ENCODE measurements at regions not wholly inside any gene's neighbourhood (a gene's known extent, or its start where the extent isn't known, plus 50 kb on each side); places are given as distances from the start of the nearest gene placed in this dataset.

GRCh38 chr4:123507376-123507775 lies 110.8 kb downstream of the SPRY1 start:
- H3K4me3 ChIP-seq (ENCODE audit: low read length), result no peak overlapping the region
- TF ChIP-seq, protein P1, sequence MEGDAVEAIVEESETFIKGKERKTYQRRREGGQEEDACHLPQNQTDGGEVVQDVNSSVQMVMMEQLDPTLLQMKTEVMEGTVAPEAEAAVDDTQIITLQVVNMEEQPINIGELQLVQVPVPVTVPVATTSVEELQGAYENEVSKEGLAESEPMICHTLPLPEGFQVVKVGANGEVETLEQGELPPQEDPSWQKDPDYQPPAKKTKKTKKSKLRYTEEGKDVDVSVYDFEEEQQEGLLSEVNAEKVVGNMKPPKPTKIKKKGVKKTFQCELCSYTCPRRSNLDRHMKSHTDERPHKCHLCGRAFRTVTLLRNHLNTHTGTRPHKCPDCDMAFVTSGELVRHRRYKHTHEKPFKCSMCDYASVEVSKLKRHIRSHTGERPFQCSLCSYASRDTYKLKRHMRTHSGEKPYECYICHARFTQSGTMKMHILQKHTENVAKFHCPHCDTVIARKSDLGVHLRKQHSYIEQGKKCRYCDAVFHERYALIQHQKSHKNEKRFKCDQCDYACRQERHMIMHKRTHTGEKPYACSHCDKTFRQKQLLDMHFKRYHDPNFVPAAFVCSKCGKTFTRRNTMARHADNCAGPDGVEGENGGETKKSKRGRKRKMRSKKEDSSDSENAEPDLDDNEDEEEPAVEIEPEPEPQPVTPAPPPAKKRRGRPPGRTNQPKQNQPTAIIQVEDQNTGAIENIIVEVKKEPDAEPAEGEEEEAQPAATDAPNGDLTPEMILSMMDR (conservative IDR thresholded peaks at IDR 0.05; ENCODE audit: low read length), result no peak
- no peak for DNase-seq (ENCODE audit: low read depth)

GRCh38 chr4:123510221-123510620 lies 113.6 kb downstream of the SPRY1 start:
- no peak overlapping the region for H3K4me3 ChIP-seq (ENCODE audit: low read length)
- TF ChIP-seq, protein P1 (conservative IDR thresholded peaks at IDR 0.05; ENCODE audit: low read length), result no peak
- no peak for DNase-seq (ENCODE audit: low read depth)

- TF ChIP-seq, protein P1 (conservative IDR thresholded peaks at IDR 0.05; ENCODE audit: low read length), result no peak
These were observed 114.1 kb downstream of the SPRY1 start for GRCh38 chr4:123510659-123511058.

DNA sequence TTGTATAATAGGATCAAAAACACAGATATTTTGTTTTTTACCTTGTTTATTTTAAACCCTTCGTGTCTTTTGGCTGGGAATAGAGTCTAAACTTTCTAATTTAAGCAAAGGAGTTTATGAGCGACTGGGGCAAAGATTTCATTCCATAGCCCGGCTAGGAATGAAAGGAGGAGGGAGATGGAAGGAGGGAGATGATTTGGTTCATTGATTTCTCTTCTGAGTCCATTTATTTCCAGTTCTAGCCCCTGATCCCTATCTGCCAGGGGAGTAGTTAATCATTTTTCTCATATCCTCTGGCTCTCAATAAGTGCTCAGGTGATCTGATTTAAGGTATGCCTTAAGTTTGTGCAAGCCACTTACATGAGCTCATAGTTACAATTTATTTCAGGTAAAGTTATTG lies 120.0 kb downstream of the SPRY1 start:
- no peak for DNase-seq (ENCODE audit: low read depth)
- no peak overlapping the region for H3K4me3 ChIP-seq (ENCODE audit: low read length)
- TF ChIP-seq, protein P1 (conservative IDR thresholded peaks at IDR 0.05; ENCODE audit: low read length), result no peak

More at GRCh38 chr4:123510659-123511058, 114.1 kb downstream of the SPRY1 start:
- DNase-seq (ENCODE audit: low read depth), result no peak
- no peak overlapping the region for H3K4me3 ChIP-seq (ENCODE audit: low read length)

GRCh38 chr4:123517176-123517575 lies 120.6 kb downstream of the SPRY1 start:
- no peak for DNase-seq (ENCODE audit: low read depth)
- TF ChIP-seq, protein P1 (conservative IDR thresholded peaks at IDR 0.05; ENCODE audit: low read length), result no peak
- no peak overlapping the region for H3K4me3 ChIP-seq (ENCODE audit: low read length)

- no peak for DNase-seq (ENCODE audit: low read depth)
- no peak overlapping the region for H3K4me3 ChIP-seq (ENCODE audit: low read length)
- TF ChIP-seq, protein P1 (conservative IDR thresholded peaks at IDR 0.05; ENCODE audit: low read length), result no peak
These were observed 121.4 kb downstream of the SPRY1 start for GRCh38 chr4:123517971-123518370.

GRCh38 chr4:123520325-123520724 lies 123.7 kb downstream of the SPRY1 start:
- no peak overlapping the region for H3K4me3 ChIP-seq (ENCODE audit: low read length)
- no peak for DNase-seq (ENCODE audit: low read depth)
- TF ChIP-seq, protein P1 (conservative IDR thresholded peaks at IDR 0.05; ENCODE audit: low read length), result no peak
